Frontal cortex (tissue), 3 donors: ENCODE measurements at regions not wholly inside any gene's neighbourhood (a gene's known extent, or its start where the extent isn't known, plus 50 kb on each side); places are given as distances from the start of the nearest gene placed in this dataset.
A peak's percentile ranks its signal among the peaks of the same experiment; 100 is the strongest.

Experiments
- DNase-seq, 2 donors: peaks; one replicate each; pipeline ENCODE4 v3.0.0; 2012; ENCODE audit warnings: low spot score in 2 of 2
- FAIRE-seq: peaks from 2 replicates; lab custom pipeline; 2012; peaks lifted over from hg19 to GRCh38; lab: Jason Lieb, UNC
- donor health status: control.
- donor health status: control.
- donor health status: control.

DNA sequence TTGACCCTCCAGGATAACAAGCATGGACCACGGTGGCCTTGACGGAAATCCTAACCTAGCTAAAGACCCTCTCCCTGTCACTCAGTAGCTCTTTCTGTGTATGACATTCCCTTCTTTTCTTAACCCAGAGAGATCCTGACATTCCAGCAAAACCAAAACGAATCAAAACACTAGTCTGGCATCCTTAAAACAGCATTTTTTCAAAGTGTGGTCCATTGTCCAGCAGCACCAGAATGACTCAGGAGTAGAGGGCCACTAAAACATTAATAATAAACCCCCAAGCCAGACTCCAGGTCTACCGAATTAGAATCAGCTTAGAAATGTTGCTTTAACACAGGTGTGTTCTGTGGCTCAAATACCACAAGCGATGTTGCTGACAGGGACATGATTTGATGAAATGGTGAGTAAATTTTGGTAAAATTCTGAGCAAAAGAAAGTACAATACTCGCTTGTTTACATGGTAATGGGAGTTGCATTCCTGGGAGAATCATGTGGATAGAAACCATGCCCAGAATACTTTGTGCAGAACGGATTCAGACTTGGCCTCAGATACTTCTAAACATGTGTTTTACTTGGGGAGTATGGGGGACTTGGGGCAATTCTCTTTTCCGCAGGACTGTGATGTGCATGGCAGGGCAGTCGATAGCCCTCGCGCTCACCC, 174.2 kb upstream of the KCNG1 start:
- DNase-seq, result no peak
- FAIRE-seq, result no peak

GRCh38 chr20:51195990-51196389, 173.1 kb upstream of the KCNG1 start:
- no peak for FAIRE-seq
- DNase-seq, result no peak

DNA sequence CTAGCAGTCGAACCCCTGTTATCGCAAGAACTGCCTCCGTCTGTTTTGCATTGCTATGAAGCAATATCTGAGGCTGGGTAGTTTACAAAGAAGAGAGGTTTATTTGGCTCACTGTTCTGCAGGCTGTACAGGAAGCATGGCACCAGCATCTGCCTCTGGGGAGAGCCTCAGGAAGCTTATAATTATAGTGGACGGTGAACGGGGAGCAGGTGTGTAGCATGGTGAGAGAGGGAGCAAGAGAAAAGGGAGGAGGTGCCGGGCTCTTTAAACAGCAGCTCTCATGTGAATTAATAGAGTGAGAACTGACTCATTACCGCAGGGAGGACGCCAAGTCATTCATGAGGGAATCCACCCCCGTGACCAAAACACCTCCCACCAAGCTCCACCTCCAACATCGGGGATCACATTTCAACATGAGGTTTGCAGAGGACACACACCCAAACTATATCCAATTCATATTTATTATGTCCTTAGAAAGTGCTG, 172.6 kb upstream of the KCNG1 start:
- DNase-seq, result no peak
- FAIRE-seq, result no peak

DNA sequence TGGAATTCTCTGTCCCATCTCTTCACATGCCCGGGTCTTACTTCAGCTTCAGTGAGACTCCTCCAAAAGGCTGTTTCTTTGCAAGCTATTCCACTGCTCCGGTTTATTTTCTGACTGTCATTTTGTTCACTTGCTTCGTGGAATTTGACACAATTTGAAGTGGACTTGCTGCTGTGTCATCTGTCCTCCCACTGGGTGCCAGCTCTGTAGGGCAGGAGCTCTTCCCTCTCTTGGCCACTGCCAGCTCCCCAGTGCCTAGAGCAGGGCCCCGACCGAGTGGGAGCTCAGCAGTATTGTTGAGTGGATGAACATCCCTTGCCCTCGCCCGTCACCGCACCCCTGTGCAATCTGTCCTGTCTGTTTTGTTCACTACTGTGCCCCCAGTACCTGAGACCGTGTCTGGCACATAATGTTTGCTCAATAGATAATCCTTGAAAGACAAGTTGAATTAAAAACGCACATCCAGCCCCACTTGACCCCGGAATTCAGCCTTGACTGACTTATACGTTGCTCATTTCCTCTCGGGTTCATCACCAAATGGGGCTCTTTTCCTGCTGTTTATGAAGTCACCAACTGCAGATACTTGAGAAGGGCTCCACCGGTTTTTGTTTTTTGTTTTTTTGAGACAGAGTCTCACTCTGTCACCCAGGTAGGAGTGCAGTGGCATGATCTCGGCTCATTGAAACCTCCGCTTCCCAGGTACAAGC, 170.3 kb upstream of the KCNG1 start:
- no peak for DNase-seq
- no peak for FAIRE-seq

GRCh38 chr20:51190783-51191180, 167.9 kb upstream of the KCNG1 start:
- DNase-seq, result peak in 1 of 2 donors; percentile 19

GRCh38 chr20:51189814-51190782, 167.2 kb upstream of the KCNG1 start:
- DNase-seq, result no peak
- no peak for FAIRE-seq

More at GRCh38 chr20:51190783-51191180, 167.9 kb upstream of the KCNG1 start:
- no peak for FAIRE-seq

DNA sequence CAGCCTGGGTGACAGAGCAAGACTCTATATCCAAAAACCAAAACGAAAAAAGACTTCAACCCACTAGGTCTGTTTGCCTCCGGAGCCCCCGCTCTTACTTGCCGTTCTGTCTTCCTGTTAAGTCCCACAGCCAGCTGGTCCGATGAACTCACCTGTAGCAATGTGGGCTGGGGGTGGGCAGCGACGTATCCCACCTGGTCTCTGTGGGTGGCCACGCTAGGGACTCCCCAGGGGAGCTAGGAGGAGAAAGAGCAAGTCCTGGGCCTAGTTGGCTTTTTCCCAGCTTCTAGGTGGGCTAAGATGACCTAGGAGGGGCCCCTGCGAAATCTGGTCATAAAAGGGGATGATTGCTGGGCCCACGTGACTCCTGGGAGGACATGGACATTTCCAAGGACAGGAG, 166.0 kb upstream of the KCNG1 start:
- DNase-seq (no peak), FAIRE-seq (no peak)

GRCh38 chr20:51187261-51187660, 164.4 kb upstream of the KCNG1 start:
- FAIRE-seq (no peak), DNase-seq (no peak)

- DNase-seq (no peak), FAIRE-seq (no peak)
Measured at GRCh38 chr20:51185861-51186260, 163.0 kb upstream of the KCNG1 start.

GRCh38 chr20:51185277-51185676, 162.4 kb upstream of the KCNG1 start:
- no peak for DNase-seq
- FAIRE-seq, result no peak

DNA sequence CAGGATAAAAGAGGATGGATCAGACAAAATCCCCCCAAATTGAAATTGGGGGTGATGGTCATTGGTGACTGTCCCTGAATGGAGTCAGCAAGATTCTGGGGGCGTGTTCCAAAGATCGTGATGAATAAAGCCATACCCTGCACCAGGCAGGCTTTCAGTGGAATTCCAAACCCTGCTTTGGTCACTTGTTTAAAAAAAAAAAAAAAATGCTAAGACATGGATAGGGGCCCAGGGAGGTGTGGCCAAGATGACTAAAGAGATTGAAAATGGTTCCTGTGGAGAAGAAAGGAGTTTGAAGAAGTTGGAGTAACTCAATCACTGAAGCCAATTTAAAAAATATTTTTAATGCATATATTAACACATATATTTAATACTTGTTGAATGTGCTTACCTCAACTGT, 161.4 kb upstream of the KCNG1 start:
- FAIRE-seq (no peak), DNase-seq (no peak)

- DNase-seq (no peak), FAIRE-seq (no peak)
Measured at GRCh38 chr20:51183451-51183850, 160.5 kb upstream of the KCNG1 start.

- FAIRE-seq, result no peak
Measured at GRCh38 chr20:51182571-51182970, 159.7 kb upstream of the KCNG1 start.

GRCh38 chr20:51178153-51178552, 155.2 kb upstream of the KCNG1 start:
- no peak for DNase-seq
- FAIRE-seq, result no peak

More at GRCh38 chr20:51182571-51182970, 159.7 kb upstream of the KCNG1 start:
- DNase-seq, result no peak

- DNase-seq, result no peak
Measured at GRCh38 chr20:51176876-51177275, 154.0 kb upstream of the KCNG1 start.

DNA sequence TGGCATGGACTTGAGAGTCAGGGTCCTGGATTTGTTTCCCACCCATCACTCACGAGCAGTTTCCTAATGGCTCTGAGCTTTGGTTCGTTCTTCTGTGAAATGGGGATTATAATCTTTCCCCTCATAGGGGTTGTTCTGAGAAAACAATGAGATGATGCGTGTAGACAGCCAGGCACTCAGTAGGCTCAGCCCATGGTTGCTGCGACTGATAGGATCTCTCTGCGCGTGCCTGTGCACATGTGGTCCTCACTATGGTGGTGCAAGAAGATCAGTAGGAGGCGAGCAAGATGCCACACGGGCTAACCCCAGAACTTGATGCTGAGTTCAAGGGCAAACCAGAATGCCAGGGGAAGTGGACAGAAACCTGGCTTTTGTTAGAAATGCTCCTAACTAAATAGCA, 153.5 kb upstream of the KCNG1 start:
- DNase-seq, result no peak
- no peak for FAIRE-seq

More at GRCh38 chr20:51176876-51177275, 154.0 kb upstream of the KCNG1 start:
- no peak for FAIRE-seq

DNA sequence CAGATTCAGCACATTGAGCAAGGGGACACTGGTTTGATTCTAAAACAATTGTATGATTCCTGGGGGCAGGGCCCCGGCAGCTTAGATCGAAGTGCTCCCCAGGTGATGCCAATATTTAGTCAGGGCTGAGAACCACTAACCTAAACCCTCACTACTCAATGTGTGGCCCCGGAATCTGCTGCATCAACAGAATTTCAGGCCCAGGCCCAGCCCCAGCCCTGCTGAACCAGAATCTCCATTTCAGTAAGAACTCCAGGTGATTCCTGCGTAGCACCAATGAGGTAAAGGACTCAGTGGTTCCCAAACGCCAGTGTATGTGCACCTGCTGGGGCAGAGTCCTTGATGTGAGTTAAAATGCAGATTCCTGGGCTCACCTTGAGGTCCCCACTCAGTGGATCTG, 152.8 kb upstream of the KCNG1 start:
- DNase-seq (no peak), FAIRE-seq (no peak)

GRCh38 chr20:51175156-51175555, 152.2 kb upstream of the KCNG1 start:
- FAIRE-seq, result no peak
- no peak for DNase-seq

- FAIRE-seq (no peak), DNase-seq (no peak)
Measured at GRCh38 chr20:51174536-51174935, 151.6 kb upstream of the KCNG1 start.
